ENCODE measurements at regions not wholly inside any gene's neighbourhood (a gene's known extent, or its start where the extent isn't known, plus 50 kb on each side); places are given as distances from the start of the nearest gene placed in this dataset.

DNA sequence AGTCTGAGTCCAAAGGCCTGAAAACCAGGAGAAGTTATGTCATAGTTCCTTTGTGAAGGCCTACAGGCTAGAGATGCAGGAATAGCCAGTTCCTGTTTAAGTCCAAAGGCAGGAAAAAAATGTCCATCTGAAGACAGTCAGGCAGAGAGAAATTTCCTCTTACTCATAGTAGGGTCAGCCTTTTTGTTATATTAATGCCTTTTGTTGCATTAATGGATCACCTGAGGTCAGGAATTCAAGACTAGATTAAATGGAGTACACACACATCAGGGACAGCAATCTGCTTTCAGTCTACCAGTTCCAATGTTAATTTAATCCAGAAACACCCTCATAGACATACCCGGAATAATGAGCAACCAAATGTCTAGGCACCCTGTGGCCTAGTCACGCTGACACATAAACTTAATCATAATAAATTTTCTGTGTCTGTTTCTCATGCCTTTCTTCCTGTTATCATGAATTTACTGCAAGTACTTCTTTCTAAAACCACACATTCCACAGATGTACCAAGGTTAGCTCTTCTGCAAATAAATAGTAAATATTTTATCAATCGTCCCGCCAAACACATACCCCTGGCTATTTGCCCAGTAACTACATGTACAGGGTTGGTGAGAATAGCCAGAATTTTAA is 703.9 kb downstream of the EFNA5 start:
- no peak for DNase-seq

DNA sequence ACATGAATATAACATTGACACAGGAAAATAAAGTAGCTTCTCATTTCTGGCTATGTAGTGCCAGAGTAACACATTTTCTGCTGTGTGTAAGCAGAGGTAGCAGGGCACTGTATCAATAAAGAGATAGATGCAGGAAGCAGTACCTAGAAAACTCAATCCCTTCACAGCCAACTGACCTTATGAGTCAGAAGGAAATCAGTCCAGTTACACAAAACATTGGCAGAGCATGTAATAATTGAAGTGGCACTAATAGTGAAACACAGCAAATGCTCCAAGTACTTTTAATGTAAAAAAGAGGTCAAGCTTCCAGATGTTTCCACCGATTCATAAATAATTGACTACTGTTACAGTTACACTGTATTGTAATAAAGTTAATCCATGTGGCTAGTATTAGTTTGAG is 706.6 kb downstream of the EFNA5 start:
- DNase-seq = no peak

DNA sequence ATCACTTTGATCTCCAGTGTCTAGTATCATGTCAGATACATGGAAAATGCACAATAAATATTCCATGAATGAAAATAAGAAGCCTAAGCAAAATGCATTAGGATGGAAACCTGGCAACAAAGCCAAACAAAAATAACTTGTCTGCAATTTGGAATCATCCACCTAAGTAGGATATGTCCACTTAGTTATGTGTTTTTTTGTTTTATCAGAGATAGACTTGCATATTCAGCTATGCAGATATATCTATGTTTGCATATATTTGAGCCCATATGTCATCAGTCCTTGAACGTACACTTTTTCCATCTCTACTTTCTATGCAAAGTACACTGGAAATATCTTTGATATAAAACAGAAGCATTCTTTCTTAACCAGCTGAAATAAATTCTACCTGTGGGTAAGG is 707.1 kb downstream of the EFNA5 start:
- DNase-seq = no peak

DNA sequence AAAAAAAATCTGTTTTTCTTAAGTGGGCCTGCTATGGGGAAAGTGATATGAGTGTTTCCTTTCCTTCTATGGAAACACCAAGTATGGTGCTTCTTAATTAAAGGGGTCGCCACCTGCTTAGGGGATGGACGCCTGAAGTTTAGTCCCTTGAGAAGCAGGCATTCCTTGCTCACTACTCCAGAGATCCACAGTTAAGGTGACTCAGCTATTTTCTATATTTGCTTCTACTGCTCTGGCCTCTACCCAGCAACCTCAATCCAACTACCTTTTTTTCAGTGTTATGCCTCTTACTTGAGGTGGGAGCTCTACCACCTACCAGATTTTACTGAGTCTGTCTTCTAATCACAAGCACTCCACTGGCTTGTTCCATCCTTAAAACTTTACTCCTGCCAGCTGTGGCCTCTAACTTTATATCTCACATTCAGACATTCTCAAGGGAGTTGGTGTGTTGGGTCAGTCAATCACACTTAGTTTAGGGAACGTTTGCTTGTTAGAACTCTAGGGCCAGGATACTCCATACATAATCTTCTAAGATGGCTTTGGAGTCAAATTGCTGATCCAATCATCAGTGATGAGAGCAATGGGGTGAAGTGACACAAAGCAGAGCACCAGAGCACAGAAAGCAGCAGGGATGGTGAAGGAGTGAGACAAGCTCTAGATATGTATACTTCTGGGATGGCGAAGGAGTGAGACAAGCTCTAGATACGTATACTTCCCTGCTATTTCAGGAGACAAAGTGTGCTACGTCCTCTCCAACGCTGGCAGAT is 708.1 kb downstream of the EFNA5 start:
- no peak for DNase-seq

DNA sequence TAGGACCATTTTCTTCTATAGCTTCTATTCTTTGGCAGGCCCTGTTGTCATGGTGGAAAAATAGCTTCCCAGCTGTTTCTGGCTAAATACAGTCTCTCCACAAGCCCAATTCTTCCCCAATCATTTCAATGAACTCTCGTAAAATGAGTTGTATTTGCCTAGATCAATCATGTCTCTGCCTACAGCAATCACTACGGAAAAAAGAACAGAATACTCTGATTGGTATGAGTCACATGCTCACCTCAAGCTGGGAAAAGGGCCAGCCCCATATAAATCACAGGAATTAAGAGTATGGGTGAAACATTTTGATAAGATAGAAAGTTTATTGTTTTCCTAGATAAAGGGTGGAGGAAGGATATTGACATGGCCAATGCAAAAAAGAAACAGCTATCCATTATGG is 711.4 kb downstream of the EFNA5 start:
- DNase-seq = no peak

DNA sequence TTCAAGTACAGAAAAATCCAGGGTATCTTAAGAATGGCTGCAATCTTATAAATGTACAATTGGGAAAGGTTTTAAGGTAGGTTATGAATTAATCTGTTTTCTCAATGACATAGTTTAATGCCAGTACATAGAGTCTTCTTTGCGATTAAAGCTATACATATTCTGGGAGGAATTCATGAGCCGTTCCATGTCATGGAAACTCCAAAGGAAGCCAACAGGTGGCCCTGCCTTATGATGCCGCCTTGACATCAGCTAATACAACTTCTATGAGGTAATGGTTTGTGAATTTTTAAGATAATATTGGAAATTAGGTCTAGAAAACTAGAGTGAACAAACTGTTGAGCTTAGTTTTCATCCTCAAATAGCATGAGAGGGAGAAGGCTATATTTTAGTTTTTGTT is 713.4 kb downstream of the EFNA5 start:
- no peak for DNase-seq

DNA sequence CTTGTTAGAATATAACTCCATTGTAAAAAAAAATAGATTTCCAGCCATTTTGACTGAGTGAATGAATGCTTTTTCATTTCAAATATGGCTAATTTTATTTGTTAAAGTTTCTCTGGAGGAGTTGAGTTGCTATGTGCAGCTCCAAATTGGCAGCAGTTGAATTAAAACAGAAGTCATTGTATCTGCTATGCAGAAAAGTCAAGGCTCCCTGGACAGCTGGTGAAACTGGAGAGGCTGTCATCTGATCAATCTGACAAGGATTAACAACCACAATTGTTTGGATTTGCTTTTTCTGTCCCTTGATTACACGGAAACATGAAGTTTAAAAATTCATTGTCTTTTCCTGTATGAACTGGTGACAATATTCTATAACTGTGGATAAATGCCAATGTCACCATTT is 713.9 kb downstream of the EFNA5 start:
- peak; percentile 23 for DNase-seq

DNA sequence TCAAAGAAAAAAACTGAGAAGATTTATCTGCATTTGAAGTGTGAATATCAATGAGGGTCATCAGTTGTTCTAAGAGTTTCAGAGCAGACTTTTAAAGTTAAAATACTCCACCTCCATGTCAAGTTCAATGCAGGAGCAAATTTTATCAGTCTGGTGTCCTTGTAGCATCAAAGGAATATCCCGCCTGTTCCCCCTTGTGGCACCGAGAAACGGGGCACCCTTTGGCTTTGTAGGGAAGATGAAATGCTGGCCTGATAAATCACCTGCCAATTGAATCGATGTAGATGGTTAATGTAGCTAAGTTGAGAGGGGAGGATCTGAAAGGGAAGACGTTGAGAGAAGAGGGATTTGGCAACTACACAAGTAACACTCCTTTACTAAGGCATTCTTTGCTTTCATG is 714.5 kb downstream of the EFNA5 start:
- DNase-seq = no peak

DNA sequence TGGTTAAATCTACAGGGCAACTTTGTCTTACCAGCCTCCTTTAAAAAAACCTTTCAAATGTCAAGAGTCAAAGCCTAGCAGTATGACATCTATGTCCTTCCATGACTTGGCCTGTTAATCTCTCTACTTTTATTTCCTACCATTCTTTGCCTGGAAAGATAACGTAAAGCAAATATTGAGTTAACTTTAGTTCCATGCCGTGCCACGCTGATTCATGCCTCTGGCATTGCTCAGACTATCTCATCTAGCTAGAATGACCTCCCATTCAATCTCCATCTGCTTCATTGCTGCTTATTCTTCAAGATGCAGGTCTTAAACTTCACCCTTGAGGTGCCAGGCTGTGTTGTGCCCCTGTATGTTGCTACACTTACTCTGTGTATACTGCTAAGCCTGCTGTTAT is 729.8 kb downstream of the EFNA5 start:
- no peak for DNase-seq

DNA sequence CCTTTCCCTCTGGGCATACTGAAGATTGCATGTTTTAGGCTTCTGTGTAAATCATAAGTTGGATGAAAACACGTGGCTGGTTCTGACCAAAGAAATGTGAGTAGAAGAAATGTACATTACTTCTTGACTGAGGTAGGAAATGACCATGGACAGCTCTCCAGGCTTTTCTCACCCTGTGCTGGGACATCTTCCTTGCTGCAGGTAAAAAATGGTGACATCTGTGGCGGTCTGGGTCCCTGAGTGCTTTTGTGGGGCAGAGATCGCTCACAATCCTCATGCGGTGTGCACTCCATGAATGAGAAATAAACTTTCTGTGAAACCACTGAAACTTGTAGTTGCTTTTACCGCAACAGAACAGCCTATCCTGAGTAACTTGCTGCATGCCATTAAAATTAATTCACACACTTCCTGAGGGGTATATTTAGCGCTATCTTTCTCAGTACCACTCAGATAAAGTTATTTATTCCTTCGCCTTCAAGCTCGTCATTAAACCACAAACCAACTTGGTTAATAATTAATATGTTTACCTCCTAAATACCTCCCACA is 730.4 kb downstream of the EFNA5 start:
- no peak for DNase-seq

DNA sequence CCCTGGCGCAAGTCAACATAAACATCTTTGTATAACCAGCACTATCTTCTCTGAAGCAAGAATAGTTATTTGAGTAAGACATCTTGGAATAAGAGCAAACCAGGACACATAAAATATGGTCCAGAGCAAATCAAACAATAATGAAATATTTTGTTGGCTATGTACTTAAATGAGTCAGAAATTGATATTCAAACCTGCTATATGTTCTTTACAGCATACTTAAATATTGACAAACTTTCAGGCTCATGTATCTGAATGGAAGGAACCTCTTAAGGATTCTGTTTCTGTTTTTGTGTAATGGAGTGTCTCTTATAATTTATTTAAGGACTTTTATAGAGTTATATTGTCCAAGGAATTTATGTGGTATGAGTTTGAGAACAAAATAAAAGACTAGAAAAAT is 747.3 kb downstream of the EFNA5 start:
- no peak for DNase-seq

DNA sequence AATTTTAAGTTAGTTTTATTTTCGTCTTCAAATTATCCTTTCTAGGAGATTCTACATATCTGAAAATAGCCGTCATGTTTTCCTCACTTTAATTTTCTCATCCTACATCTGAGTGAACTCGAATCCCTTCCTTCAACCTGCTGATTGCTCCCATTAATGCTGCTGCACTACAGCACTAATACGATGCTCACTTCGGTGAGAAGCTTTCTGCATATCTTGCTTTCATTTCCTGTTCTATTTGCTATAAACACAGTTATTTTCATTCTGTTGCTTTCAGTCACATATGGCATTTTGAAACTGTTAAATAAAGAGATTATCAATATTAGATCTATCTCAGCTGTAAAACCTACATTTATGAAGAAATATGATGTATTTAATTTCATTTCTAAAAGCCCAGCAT is 749.2 kb downstream of the EFNA5 start:
- DNase-seq = no peak

DNA sequence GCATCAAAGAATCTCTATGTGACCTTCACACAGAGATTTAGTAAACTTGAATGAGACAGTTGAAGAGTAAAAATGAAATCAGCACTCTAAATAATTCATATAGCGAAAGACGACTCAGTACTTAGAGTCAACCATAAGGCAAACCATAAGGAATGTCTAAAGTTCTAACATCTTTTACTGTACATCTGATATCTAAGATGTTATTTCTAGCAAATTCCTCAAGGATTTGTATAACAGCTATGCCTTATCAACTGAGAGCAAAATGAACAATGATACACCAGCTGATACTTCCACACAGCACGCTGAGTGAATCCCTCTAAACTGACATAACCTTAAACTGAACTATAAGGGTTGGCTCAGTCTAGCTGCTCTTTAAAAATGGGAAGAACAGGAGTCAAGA is 760.3 kb downstream of the EFNA5 start:
- no peak for DNase-seq

DNA sequence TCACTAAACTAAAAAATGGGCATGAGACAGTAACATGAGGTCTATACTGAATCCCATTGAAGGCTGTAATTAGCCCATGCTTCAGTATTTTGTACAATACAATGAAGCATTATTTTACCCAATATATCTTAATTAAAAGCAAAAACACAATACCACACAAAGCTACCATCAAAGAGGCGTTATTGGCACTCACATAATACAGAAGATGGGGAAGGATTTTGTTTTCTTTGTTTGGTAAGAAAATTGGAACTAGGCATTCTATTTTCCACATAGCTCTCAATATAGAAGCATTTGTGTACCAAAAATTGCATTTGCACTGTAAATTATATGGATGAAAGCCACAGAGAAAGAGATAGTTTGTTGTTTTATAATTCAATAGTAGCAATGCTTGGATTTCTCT is 761.0 kb downstream of the EFNA5 start:
- DNase-seq = no peak

DNA sequence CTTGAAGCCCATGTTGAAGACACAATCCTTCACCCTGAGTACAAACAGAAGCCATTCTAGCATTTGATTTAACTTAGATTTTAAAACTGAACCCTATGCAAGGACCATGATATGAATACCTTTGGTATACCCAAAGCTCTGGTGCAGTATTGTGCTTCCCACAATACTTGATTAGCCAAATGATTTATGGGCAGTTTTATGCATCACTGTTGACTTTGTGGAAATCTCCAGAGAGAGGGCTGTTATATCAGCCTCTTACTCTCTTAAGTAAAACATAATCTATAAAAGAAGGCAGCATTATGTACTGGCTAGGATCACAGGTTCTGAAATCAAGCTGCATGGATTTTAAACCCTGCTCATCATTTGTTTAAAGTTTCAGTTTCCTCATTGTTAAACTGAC is 762.8 kb downstream of the EFNA5 start:
- DNase-seq = no peak

DNA sequence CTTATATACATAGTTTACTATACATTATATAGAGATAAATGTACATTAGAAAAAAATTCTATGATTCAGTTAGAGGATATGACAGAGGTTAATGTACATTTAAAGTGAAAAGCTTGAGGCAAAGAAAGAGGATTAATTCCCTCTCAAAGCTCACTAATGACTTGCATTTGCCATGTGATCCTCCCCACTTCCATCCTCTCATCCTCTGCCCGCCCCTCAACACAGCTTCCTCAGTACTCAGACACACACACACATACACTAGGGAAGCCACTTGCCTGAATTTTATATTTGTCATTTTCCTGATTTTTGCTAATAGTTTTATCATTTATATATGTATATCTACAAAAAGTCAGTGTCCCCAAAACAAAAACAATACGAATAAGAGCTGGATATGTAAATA is 764.5 kb downstream of the EFNA5 start:
- DNase-seq = no peak

DNA sequence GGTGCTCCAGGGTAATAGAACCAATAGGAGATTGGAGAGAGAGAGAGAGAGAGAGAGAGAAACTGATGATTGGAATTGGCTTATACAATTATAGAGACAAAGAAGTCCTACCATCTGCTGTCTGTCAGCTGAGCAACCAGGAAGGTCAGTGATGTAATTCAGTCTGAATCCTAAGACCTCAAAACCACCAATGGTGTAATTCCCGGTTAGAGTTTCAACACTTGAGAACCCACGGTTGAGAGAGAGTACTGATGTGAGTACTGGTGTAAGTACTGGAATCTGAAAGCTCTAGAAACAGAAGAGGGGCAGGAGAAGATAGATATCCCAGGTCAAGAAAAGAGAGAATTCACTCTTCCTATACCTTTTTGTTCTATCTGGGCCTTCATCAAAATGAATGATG is 775.8 kb downstream of the EFNA5 start:
- DNase-seq = no peak

DNA sequence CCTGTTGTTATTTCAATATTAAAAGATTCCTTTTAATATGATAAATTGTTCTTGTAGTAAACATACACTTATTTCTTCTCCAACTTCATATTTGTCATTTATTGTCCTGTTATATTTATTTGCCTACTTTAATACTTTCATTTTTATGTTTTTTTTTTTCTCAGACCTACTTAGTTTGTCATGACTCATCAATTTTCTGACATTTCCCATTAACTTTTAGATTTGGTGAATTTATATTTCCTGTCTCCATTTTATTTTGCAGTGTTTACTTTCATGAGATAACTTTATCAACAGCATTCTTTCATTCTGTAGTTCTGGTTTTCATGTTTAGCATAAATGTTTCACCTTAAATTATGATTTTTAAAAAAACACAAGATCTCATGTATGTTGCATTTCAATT is 788.7 kb downstream of the EFNA5 start:
- no peak for DNase-seq

DNA sequence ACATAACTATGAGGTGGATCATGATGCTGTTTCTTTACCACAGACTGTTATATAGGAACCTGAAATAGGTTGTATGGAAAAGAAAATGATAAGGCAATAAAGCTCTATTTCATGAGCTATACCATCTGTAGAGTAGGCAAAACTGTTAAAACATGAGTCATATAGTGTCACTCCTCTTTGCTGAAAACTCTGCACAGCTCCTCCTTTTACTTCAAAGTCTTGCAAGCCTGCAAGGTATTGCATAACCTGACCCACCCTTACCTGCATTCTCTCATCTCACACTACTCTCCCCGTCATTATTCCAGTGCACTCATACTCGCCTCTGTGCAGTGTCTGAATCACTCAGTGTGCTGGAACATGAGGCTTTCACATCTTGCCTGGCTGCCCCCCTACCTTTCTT is 790.1 kb downstream of the EFNA5 start:
- no peak for DNase-seq

DNA sequence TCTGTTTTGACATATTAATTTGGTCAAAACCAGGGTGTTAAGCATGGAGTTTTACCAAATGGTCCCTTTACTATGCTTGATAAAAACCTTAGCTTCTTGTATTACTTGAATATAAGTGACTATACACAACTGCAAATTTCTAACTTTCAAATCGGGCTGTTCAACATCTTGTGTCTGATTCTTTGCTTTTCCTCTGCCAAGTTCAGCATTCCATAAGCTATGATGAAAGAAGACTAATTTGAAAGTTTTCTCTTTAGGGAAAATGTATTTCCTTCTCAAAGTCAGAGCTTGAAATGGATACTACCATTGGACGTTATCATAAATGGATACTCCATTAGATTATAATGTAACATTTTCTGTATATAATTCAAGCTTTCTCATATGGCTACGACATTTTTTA is 792.9 kb downstream of the EFNA5 start:
- DNase-seq = no peak

DNA sequence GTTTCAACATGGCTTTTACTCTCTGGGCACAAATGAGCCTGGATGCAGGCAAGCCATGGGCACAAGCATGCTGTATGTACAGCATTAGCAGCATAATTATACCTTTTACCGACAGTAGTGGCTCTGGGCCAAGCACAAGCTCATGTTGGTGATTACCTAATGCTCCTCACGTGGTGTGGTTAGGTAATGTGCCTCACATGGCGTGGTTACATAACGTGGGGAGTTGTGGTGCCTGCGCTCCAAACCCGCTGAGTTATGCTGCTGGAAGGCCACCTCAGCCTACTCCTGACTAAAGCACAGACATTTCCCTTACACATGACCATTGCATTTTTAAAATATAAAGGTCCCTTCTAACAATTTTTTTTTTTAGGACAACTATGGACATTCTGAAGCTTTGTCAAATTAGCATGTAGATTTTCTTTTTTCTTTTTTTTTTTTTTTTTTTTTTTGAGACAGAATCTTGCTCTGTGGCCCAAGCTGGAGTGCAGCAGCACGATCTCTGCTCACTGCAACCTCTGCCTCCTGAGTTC is 794.0 kb downstream of the EFNA5 start:
- DNase-seq = no peak

DNA sequence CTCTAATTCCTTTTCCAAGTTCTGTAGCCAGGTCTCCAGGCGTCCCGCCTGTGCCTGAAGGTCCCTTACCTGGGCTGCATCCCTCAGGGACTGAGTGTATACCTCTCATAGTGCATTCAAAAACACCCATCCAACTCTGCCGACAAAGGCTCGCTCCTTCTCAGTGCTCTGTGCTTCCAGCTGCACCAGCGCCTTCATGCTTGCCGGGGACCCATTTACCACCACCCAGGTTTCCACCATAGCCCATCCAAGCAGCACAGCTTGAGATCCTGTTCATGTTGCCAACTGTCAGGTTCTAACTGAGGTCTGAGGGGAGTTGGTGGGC is 794.5 kb downstream of the EFNA5 start:
- no peak for DNase-seq

DNA sequence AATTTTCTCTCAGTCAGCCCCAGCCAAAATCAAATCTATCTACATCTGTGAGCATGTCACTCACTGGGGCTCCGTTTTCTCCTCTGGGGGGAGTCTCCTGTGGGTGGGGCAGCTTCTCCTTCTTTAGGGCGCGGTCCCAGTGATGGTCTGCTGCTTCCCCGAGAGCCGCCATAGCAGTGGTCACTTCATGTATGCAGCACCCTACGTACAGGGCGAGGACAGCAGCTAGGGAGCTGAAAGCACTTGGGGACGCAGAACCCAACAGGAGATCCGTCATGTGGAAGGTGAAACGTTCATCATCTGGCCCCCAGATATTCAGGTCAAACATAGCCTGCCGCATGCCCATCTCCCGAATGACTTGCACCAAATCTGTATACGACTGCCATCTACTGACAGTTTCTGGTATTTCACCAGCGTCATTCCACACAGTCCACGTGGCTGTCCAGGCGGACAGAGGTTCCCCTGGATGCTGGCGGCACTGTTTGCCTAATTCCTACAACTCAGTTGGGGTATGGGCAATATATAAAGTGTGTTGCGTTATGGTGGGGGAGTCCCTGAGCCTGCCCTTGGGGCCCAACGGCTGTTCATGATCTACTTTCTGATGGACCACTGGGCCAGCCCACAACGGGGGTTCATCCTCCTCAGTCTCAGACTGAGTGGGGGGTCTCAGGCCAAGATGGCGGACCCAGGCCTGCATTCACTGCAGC is 795.0 kb downstream of the EFNA5 start:
- no peak for DNase-seq

DNA sequence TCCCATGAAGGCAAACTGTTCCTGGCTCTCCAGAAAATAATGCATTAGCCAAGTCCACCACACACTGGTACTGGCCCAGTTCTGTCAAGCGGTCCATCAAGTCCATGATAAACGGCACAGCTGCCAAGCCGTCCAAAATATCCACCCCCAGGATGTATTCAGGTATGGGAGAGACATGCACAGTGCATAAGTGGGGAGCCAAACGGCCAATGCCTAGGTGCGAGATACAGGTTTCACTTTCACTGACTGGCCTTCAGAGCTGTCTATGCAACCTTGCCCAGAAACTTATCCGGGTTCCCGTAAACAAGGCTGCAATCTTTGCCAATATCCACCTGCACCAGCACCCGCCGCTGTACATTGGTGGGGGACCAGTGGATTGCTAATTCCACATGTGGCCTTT is 795.8 kb downstream of the EFNA5 start:
- DNase-seq = no peak
